GM19351 (cell line): ENCODE measurements at regions not wholly inside any gene's neighbourhood (a gene's known extent, or its start where the extent isn't known, plus 50 kb on each side); places are given as distances from the start of the nearest gene placed in this dataset.

Source experiments
- ATAC-seq: cut with Tn5 transposase; IDR thresholded peaks from one replicate; pipeline ENCODE4 v1.9.1; 2021; ENCODE audit warnings: mild to moderate bottlenecking, moderate library complexity; ENCODE audit not compliant: unreplicated experiment

DNA sequence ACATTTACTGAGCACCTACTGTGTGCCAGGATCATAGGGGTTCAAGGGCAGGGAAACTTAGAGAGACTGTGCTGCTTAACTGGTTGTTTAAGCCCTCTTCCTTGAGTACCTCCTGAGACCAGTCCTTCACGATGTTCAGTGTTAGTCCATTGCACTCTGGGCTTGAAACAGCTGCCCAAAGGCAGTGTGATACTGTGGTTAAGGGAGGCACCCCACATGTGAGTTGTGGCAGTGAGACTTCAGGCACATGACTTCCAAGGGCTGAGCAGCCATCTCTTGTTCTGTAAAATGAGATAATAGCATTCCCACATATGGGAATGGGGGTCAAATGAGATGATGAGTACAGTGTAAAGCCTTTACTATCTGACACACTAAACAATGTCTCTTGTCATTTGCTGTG lies 75.1 kb downstream of the LINGO1 start:
- ATAC-seq = no peak

DNA sequence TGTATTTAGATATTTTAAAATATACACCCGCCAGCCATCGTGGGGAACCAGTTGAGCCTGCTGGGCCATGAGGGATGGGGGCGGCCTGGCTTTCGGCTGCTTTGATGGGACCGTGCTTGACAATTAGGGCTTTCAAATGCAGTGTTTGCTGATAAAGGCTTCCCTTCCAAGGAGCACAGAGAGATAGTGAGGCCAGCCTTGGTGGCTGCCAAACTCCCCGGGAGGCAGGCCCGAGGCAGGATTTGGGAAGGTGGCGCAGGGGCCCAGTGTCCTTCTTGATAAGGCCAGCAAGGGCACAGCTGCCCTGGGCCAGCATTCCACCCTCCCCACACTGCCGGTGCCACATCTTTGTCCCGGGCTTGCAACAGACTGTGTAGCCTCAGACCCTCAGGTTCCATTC lies 75.6 kb downstream of the LINGO1 start:
- ATAC-seq = no peak

DNA sequence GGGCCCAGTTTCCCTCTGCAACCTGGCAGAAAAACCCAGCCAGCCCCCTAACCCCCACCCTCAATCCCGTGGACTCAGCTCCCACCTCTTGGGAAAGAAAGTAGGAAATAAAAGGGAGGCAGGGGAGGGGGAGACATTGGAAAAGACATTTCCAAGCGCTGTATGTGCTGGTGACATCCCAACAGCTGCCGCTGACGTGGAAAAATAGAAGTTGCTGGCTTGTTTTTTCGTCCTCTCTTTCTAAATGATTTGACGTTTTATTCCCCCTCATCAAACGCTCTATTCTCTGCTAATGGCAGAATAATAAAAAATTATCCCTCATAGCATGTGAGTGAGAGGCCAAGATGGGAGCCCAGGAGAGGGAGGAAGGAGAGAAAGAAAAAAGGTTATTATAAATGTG lies 76.1 kb downstream of the LINGO1 start:
- ATAC-seq = no peak

DNA sequence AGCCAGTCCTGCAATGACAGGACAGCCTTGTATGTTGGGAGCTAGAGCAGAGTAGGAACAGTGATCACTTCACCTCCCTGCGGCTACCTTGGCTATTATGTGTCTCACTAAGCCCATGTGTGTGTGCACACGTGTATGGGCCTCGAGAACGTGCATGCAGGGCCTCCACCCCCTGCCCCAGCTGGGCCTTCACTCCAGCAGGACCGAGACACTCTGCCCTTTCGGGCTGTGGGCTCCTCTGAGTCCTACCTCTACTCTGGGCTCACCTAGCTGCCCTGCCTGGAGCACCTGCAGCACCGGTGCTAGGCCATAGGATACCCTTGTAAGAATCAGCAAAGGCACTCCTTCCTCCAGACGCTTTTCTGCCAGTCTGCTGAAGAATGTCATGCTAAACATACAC lies 77.5 kb downstream of the LINGO1 start:
- no peak for ATAC-seq

DNA sequence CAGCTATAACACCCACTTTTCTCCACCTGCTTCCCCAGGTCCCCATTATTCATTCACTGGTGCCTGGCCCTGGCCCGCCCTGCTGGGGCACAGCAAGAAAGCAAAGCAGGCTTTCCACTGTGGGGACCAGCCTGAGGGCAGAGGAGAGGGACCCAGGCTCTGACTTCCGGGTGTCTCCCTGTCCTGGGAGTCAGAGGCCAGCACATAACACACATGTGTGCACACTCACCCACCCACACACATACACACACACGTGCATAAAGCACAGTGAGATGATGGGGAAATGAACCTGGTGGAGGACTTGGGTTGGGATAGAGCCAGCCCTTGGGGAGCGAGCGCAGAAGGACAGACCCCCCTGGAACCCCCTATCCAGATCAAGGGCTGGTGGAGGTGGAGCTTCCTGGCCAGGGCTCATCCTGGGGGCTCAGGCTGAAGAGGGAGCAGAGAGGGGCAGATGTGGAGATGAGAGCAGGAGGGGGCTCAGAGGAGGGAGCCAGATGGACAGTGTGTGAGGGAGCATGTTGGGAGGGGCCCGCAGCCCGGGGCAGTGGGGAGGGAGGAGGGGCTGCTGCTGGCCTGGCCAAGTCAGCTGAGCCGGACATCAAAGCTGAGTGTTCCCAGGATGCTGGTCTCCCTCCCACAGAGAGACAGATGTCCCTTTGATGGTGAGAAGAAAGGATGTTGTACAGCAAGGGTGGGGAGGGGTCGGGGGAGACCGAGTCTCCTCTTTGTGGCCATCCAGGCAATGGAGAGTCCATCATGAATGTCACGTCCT lies 78.2 kb downstream of the LINGO1 start:
- ATAC-seq = no peak

DNA sequence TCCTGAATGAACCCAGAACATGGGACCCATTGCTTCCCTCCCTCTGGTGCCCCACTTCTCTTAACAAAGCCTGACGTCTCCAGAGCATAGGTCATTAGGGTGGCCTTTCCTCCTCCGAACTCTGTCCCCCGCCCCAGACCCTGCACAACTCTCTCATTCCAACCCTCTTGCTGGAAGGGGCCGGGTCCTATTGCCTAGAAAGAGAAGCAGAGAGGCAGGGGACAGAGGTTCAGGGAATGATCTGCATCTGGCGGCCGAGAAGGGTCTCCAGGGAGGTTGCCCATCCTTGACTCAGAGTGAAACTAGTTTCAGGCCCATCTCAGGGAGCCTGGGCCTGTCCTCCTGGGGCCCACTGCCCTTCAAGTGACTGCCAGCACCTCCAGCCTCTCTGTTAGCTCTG lies 79.0 kb downstream of the LINGO1 start:
- no peak for ATAC-seq

DNA sequence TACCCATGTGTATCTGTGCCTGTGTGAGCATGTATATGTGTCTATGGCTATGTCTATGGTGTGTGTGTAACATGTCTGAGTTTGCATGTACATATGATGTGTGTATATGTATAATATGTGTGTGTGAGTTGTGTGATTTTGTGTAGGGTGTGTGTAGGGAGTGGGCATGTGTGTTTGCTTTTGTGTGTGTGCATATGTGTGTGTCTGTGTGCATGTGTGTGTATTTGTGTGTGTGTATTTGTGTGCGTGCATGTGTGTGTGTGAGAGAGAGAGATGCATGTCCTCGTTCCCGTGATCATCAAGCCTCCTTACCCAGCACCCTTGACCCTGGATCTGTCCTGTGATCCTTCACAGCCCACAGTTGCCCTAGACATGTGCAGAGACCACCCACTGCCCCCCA lies 79.5 kb downstream of the LINGO1 start:
- no peak for ATAC-seq

DNA sequence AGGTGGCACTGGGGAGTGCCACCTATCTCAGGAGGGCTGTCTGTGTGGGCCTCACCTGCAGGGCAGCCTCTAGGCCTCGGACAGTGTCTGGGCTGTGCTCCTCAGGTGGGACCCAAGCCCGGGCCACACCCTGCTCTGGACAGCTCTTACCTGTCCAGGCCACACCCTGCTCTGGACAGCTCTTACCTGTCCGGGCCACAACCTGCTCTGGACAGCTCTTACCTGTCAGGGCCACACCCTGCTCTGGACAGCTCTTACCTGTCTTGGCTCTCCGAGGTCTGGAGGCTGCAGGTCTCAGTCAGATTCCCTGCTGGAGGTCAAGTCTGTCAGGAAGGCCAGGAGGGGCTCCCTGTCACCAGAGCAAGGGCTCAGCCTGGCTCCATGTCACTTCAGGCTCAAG lies 80.6 kb downstream of the LINGO1 start:
- no peak for ATAC-seq

DNA sequence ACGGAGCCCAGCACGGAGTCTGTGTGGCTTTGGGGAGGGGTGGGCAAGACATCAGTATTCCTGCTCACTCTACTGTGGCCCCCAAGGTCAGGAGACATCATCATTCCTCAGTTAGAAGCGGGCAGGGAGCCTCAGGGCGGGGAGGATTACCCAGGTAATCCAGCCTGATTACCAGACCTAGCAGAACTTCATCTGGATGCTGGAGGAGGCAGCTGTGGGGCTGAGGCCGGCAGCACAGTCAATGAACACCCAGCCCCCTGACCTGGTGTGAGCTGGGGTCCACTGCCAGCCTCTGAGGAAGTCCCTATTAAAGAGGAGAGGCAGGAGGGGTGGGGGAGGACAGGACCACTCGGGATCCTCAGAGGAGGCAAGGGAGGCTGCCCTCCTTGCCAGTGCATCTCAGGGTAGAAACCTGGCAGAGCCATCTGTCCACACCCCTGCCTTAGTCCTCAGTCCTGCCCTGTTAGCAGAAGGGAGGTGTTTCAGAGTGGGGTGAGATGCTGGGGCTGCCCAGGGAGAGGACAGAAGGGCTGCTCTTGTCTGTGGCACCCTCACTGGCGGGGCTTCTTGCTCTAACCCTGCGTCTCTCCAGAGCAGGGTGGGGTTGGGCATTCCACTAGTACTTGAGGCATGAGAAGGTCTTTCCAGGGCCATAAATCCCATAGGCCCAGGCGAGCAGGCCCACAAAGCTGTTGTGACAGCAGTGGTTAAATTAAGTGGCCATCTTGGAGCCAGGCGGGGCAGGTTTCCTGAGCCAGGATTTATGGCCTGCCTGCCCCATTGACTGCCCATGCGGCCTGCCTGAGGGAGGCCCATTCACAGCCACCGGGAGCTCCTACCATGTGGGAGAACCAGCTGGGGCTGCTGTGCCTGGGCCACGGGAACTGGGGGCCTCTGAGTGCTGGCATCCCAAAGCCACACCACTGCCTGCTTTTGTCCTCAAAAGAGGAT lies 82.1 kb downstream of the LINGO1 start:
- ATAC-seq = no peak

DNA sequence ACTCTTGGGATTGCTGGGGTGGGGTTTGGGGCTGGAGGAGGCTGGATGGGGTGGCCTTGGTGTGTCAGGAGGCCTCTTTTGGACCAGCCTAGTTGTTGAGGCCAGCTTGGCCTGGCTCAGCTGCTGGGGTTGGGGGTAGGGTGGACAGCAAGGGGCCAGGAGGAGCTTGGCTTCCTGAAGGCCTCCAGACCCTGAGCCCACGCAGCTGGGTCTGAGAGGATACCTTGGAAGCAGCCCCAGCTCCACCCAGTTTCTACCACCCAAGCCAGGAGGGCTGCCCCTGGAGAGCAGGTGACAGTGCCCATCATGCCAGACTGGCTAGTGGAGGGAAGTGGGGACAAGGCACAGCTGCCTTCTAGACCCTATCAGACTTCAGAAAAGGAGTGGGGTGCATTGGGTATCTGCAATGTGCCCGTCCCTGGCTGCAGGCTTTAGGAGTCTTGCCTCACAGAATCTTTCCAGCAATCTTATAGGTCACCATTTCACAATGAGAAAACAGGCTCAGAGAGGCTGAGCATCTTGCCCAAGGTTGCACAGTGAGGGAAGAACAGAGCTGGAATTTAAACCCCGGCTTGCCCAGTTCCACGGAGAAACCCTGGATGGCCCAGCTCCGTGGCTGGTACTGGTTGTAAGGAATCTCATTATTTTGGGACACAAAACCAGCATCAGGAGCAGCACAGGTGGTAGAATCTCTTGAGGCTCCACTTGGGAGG lies 83.0 kb downstream of the LINGO1 start:
- no peak for ATAC-seq

DNA sequence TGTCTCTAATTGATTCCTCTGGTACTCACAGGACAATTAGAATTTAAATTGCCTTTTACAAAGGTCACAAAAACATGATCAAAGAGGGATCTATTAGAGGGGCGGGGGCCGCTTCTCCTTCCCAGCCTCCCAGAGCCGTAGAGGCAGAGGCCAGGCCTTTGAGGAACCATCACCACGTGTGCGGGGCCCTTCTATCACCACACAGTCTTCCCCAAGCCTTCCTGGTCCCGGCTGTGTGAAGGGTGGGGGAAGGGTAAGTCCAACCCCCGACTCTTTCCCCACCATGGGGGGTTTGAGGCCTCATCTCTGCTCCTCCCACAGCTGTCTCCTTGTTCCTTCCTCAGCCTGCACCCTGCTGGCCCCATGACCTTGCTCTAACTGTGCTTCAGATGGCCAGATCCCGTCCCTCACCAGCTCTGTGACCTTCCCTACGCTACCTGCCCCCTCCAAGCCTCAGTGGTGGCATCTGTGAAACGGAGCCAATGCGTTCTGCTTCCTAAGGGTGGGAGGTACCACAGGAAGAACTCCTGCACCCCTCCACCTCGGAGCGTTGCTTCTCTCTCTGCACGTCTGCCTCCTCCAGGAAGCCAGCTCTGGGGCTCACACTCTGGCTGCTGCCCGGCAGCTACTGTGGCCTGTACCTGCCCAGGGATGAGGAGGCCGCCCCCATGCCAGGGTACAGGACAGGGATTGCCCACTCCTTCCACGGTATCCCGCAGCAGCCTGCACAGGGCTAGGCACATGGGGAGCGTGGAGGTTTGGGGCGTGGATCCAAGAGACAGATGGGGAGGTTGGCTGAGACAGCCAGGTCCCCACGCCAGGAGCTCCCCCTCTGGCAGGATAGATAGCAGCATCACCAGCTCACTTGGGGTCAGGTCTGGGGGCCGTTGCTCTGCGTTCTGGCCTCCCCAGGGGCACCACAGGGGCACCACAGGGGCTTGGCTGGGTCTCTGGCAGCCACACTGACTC lies 83.8 kb downstream of the LINGO1 start:
- no peak for ATAC-seq

DNA sequence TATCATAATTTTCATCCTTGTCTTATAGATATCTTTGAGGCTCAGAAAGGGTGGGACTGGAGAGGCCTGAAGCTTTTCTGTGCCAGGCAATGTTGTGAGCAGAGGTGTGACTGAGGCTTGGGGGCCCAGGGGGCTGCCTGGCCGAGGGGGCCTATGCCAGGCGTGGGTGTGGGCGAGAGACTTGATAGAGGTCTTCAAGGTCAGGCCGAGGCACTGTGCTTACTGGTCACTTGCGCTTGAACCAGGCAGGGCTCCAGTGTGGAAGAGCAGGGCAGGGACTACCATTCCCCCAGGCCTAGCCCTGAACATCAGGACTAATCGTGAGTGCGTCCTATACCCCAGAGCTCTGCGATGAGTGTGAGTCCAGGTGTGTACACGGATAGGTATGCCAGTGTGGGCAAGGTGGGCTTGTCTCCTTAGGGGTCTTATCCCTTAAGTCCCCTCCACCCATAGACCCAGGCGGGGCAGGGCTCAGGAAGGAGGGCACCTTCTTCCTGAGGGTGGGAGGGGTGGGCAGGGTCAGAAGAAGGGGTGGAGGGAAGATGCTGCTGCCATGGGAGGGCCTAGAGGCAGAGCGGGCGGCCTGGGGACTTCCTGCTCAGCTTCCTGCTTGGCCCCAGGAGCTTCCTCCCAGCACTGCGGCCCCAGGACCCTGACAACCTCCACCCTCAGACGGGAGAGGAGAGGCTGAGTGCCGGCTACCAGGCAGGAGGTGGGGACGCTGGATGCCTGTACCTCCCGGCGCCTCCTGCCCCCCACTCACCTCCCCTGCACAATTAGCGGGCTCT lies 84.7 kb downstream of the LINGO1 start:
- no peak for ATAC-seq

DNA sequence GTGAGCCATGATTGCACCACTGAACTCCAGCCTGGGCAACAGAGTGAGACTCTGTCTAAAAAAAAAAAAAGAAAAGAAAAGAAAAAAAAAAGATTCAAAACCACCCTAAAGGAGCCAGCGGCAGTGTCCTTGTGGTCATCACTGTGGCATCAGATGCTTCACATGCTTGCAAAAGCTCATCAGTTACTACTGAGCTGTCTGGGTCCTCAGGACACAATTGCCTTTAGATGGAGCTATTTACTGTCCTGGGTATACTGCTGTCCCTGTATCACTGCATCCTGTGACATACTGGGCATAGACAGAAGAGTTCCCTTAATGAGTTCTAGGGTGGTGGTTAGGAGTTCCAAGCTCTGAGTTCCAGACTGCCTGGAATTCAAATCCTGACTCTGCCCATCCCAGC lies 85.8 kb downstream of the LINGO1 start:
- no peak for ATAC-seq

DNA sequence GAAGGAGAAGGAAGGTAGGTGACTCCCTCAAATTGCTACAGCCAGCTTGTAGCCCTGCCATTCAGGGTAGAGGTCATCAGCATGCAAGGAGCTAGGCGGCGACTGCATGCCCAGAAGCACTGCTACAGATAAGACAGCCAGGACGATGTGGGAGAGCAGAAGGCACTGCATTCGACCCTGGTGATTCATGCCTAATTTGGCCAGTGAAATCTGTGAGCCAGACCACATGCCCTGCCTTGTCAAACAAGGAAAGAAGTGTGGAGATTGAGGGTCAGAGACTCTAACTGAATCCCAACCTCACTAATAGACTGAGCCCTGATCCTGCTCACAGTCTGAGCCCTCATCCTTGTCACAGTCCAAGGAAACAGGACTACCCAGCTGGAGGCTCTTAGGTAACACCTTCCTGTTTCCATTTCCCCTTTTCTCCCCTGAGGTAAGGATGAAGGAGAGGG lies 86.6 kb downstream of the LINGO1 start:
- ATAC-seq = no peak

DNA sequence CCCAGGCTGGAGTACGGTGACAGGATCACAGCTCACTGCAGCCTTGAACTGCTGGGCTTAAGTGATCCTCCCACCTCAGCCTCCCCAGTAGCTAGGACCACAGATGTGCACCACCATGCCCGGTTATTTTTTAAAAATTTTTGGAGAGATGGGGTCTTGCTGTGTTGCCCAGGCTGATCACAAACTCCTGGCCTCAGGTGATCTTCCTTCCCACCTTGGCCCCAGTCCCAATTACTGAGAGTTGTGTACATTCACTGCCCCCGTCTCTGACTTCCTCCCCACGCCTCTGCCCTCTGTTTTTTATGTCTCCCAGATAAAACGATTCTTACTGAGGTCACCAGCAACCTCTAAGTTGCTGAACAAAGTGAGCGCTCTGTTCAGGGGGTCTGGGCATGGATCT lies 87.7 kb downstream of the LINGO1 start:
- no peak for ATAC-seq

DNA sequence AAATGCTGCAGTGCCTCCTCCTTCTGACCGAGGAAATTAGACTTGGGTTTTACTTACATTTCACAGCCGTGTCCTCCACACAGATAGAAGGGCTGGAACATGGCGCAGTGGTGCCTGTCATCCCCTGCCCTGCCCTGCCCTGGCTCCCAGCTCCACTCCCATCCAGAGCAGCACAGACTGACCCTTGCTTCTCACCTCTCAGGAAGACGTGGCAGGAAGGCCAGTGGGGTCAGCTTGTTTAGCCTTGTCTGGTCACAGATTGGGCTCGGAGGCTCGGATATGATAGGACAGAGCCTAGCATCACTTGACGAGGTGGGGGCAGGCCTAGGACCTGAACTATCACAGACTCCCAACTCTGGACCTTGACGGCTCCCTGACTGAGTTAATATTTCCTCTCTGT lies 88.5 kb downstream of the LINGO1 start:
- no peak for ATAC-seq

DNA sequence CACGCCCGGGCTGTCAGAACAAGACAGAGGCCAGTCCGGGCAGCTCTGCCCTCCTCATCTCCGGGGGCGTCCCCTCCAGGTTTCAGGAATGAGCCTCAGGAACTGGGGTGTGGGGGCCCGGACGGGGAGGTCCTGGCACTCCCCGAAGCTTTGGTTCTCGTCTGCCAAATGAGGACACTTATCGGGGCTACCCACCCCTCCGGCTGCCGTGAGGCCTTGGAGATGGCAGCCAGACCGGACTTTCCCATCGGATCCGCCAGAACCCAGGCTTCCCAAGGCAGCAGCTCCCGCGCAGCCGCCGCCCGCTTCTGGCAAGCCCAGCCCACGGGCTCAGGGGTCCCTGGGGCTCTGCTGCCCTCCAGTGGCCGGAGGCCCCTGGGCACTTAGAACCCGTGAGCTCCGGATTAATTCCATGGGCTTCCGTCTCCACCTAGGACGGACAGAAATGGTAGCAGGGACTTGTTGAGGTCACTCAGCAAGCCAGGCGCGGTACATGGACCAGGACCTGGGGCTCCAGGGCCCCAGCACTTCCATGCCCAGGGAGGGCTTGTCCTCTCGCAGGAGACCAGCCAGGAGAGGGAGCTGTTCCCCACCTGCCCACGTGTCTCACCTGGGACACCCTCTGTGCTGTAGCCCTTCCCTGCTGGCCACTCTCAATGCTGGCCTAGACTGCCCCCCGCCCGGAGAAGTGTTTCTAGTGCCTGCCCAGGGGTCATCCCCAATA lies 89.4 kb downstream of the LINGO1 start:
- peak; percentile 62 for ATAC-seq

DNA sequence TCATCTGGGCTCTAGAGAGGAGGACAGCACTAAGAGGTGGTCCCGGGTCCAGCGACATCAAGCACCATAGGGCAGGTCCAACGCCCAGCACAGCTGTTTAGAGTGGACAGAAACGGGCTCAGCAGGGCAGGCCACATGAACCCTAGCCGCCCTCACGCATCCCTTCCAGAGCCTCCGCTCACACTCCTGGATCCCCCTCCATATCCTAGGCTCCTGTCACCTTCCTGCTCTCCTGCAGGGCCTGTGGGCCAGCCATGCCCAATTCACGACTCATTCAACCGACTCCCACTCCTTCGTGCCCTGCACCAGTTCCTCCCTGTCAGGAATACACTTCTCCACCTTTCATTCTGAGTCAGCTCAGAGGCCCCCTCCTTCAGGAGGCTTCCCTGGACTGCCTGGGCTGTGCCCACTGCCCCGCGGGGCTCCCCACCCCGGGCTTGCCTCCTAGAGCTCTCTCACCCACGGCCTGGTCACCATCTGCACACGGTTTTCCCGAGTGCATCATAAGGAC lies 90.2 kb downstream of the LINGO1 start:
- no peak for ATAC-seq
